ENCODE measurements at regions not wholly inside any gene's neighbourhood (a gene's known extent, or its start where the extent isn't known, plus 50 kb on each side); places are given as distances from the start of the nearest gene placed in this dataset.

GRCh38 chr13:26977541-26977940, 194.1 kb downstream of the USP12 start:
- no peak for ATAC-seq
- H3K4me1 ChIP-seq = peaks cover 0 to 11% (median 0%) of the 10 kb centered on the region in 3 donors
- no peaks in the 10 kb centered on the region for H3K9me3 ChIP-seq
- H3K27ac ChIP-seq = no peak overlapping the region
- H3K36me3 ChIP-seq = no peaks in the 10 kb centered on the region
- TF ChIP-seq, protein P1, sequence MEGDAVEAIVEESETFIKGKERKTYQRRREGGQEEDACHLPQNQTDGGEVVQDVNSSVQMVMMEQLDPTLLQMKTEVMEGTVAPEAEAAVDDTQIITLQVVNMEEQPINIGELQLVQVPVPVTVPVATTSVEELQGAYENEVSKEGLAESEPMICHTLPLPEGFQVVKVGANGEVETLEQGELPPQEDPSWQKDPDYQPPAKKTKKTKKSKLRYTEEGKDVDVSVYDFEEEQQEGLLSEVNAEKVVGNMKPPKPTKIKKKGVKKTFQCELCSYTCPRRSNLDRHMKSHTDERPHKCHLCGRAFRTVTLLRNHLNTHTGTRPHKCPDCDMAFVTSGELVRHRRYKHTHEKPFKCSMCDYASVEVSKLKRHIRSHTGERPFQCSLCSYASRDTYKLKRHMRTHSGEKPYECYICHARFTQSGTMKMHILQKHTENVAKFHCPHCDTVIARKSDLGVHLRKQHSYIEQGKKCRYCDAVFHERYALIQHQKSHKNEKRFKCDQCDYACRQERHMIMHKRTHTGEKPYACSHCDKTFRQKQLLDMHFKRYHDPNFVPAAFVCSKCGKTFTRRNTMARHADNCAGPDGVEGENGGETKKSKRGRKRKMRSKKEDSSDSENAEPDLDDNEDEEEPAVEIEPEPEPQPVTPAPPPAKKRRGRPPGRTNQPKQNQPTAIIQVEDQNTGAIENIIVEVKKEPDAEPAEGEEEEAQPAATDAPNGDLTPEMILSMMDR (IDR thresholded peaks at IDR 0.05) = no peak
- TF ChIP-seq POLR2A (IDR thresholded peaks at IDR 0.05) = no peak
- TF ChIP-seq EP300 (IDR thresholded peaks at IDR 0.05) = no peak
- no peak for TF ChIP-seq POLR2AphosphoS5 (IDR thresholded peaks at IDR 0.05)
- 80 to 88% methylated on average over 3 to 8 of the region's 11 CpGs for WGBS, 2 donors (ENCODE audit: low coverage in 1 of 2)
- H3K27me3 ChIP-seq = peaks cover 12% of the 10 kb centered on the region
- no peak overlapping the region for H3K4me3 ChIP-seq

GRCh38 chr13:26976313-26976712, 195.3 kb downstream of the USP12 start:
- peaks cover 12% of the 10 kb centered on the region for H3K27me3 ChIP-seq
- H3K9me3 ChIP-seq = no peaks in the 10 kb centered on the region
- TF ChIP-seq, protein P1 (IDR thresholded peaks at IDR 0.05) = no peak
- no peak for TF ChIP-seq POLR2AphosphoS5 (IDR thresholded peaks at IDR 0.05)
- TF ChIP-seq POLR2A (IDR thresholded peaks at IDR 0.05) = no peak
- TF ChIP-seq EP300 (IDR thresholded peaks at IDR 0.05) = no peak
- H3K27ac ChIP-seq = no peak overlapping the region
- peaks cover 0 to 7% (median 0%) of the 10 kb centered on the region in 3 donors for H3K4me1 ChIP-seq
- no peak overlapping the region for H3K4me3 ChIP-seq
- ATAC-seq = no peak
- H3K36me3 ChIP-seq = no peaks in the 10 kb centered on the region
- 100% methylated on average over 1 of the region's 1 CpG for WGBS, 2 donors (ENCODE audit: low coverage in 1 of 2)

DNA sequence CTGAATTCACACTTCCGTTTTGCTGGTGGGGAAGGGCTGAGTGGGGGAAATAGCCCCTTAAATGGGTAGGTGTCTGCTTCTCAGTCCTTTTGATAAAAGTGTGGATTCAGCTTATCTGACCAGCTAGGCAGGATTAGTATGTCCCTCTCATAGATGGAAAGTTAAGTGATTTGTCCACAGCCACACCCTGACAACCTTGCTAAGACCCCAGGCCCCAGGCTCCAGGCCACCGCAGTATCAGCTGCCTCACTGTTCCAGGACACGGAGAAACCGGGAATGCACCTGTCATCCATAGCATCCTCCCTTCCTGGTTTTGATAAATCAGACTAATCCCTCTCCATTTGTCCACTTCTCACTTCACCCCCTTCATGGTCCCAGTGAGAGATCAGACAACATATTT, 197.7 kb downstream of the USP12 start:
- H3K4me1 ChIP-seq = peaks cover 0 to 7% (median 0%) of the 10 kb centered on the region in 3 donors
- H3K27ac ChIP-seq = no peak overlapping the region
- TF ChIP-seq, protein P1 (IDR thresholded peaks at IDR 0.05) = no peak
- TF ChIP-seq EP300 (IDR thresholded peaks at IDR 0.05) = no peak
- TF ChIP-seq POLR2AphosphoS5 (IDR thresholded peaks at IDR 0.05) = no peak
- no peak for TF ChIP-seq POLR2A (IDR thresholded peaks at IDR 0.05)
- H3K36me3 ChIP-seq = no peaks in the 10 kb centered on the region
- H3K27me3 ChIP-seq = peaks cover 12% of the 10 kb centered on the region
- no peaks in the 10 kb centered on the region for H3K9me3 ChIP-seq
- 17 to 62% methylated on average over 1 to 3 of the region's 4 CpGs for WGBS, 2 donors (ENCODE audit: low coverage in 1 of 2)
- no peak overlapping the region for H3K4me3 ChIP-seq
- ATAC-seq = no peak

DNA sequence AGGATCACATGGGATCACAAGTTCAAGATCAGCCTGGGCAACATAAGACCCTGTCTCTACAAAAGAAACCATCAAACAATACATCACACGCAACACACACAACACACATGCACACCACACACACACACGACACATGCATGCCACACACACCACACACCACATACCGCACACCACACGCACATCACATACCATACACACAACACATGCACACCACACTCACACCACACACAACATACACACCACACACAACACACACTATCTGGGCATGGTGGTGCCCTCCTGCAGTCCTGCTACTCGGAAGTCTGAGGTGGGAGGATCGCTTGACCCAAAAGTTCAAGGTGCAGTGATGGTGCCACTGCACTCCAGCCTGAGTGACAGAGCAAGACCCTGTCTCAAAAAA, 198.3 kb downstream of the USP12 start:
- 67 to 68% methylated on average over 3 to 4 of the region's 6 CpGs for WGBS, 2 donors (ENCODE audit: low coverage in 1 of 2)
- H3K27ac ChIP-seq = no peak overlapping the region
- H3K4me3 ChIP-seq = no peak overlapping the region
- H3K4me1 ChIP-seq = peaks cover 0 to 4% (median 0%) of the 10 kb centered on the region in 3 donors
- TF ChIP-seq POLR2AphosphoS5 (IDR thresholded peaks at IDR 0.05) = no peak
- no peak for ATAC-seq
- peaks cover 12% of the 10 kb centered on the region for H3K27me3 ChIP-seq
- H3K36me3 ChIP-seq = no peaks in the 10 kb centered on the region
- no peaks in the 10 kb centered on the region for H3K9me3 ChIP-seq

DNA sequence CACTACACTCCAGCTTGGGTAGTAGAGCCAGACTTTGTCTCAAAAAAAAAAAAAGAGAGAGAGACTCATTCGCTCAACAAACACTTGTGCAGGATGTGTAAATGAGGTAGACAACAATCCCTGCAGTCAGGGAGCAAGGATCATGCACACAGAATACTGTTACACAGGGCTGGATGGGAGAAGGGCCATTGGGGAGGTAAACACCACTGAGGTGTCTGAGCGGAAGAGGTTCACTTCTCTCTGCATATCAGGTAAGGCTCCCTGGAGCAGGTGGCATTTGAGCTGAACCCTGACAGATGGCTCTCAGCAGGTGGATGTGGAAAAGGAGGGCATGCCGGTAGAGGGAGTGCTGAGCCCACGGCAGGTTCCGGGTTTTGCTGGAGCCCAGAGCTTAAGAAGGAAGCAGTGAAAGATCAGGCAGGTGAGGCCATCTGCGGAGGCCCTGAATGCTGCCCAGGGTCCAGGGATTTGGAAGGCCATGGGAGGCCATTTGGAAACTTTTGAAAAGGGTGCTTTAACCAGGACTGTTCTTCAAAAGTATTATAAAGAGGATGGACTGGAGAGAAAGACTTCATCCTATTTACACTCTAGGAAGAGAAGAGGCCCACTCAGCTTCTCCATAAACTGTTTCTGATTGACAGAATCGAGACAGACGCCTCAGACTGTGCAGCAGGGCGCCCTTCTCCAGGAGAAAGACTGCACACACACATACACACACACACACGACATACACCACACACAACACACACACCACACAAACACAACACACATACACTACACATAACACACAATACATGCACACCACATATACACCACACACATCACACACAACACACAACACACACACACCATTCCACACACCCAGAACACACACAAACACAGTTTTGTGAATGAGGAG, 199.4 kb downstream of the USP12 start:
- Histone ChIP-seq H3K9me3 (no peaks in the 10 kb centered on the region), H3K4me1 (peaks cover 0 to 6% (median 0%) of the 10 kb centered on the region in 3 donors), H3K27ac (no peak overlapping the region), H3K36me3 (no peaks in the 10 kb centered on the region), H3K27me3 (peaks cover 12% of the 10 kb centered on the region), H3K4me3 (no peak overlapping the region)
- 48 to 59% methylated on average over 2 to 10 of the region's 10 CpGs for WGBS, 2 donors (ENCODE audit: low coverage in 1 of 2)
- no peak for TF ChIP-seq POLR2AphosphoS5 (IDR thresholded peaks at IDR 0.05)
- TF ChIP-seq, protein P1 (IDR thresholded peaks at IDR 0.05) = peak in 2 of 4 experiments; percentile 8 to 40
- TF ChIP-seq POLR2A (IDR thresholded peaks at IDR 0.05) = no peak
- TF ChIP-seq EP300 (IDR thresholded peaks at IDR 0.05) = no peak
- ATAC-seq = no peak

All from gastroesophageal sphincter (tissue), 4 donors.